Fibroblast of peridontal ligament (primary cell): ENCODE measurements at regions not wholly inside any gene's neighbourhood (a gene's known extent, or its start where the extent isn't known, plus 50 kb on each side); places are given as distances from the start of the nearest gene placed in this dataset.
"Not testable (repeated sequence)": the region's sequence is repeated elsewhere in the genome, so short reads cannot be mapped to it uniquely, and the experiment has no call there.

Experiments
- DNase-seq: peaks from one replicate; pipeline ENCODE4 v3.0.0-alpha.2; 2010; ENCODE audit errors: extremely low read depth

DNA sequence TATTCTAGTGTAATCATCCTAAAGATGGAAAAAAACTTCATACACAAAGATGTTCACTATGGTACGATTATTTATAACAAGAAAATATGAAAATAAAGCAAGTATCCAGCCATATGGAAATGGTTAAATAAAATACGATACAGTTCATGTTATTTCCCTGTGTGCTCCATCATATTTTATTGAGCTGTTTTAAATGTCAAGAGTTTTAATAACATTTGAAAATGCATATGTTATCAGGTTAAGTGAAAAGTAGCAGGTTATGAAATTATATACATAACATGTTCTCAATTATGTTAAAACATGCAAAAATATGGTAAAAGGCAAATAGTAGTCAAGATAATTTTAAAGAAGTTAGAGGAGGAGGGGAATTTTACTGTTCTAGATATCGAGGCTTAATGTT is 192.0 kb downstream of the HNRNPD start:
- no peak for DNase-seq

- no peak for DNase-seq
These were observed 201.6 kb downstream of the HNRNPD start for GRCh38 chr4:82172186-82172585.

DNA sequence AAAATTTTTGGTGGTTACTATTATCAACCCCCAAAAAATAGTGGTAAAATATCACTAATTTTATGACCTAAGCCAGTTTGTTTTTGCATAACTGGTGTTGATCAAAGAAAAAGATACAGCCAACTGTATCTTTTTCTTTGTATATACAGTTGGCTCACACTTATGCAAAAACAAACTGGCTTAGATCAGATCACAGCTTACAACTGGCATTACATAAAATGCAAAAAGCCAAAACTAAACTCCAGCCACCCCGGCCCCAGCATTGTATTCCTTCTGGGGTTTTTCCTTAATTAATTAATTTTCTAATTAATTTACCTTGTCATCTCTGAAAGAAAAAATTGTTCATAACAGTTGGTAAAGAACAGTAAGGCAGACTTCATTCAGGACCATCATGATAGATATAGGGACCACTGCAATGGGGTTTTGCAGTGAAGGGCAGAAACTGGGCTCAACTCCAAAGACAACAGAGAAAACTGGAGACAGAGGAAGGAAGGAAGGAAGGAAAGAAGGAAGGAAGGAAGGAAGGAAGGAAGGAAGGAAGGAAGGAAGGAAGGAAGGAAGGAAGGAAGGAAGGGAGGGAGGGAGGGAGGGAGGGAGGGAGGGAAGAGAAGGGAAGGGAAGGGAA is 202.1 kb downstream of the HNRNPD start:
- no peak for DNase-seq

DNA sequence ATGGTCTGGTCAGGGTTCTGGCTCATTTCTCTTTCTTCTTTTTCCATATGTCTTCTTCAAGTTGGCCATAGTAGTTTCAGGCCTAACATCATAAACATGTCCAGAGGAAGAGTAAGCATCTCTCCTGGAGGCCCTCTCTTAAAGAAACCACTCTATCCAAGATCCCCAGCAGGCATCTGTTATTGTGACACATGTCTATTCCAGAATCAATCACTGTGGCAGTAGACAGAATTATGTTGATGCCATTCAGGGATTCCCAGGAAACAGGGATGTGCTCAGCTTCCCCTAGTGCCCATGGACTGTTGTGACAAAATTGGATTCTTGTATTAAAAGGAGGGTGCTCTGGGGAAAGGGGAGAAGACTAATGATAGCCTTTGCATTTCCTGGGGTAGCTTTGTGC is 224.0 kb downstream of the HNRNPD start:
- DNase-seq = no peak

GRCh38 chr4:82145850-82146249 is 227.9 kb downstream of the HNRNPD start:
- no peak for DNase-seq

GRCh38 chr4:82140422-82140821 is 233.4 kb downstream of the HNRNPD start:
- DNase-seq = no peak

GRCh38 chr4:82139287-82139686 is 234.5 kb downstream of the HNRNPD start:
- no peak for DNase-seq

GRCh38 chr4:82138374-82138773 is 235.4 kb downstream of the HNRNPD start:
- no peak for DNase-seq

- DNase-seq = no peak
These were observed 237.5 kb downstream of the HNRNPD start for GRCh38 chr4:82136161-82136801.

- no peak for DNase-seq
These were observed 245.4 kb downstream of the HNRNPD start for GRCh38 chr4:82128355-82128754.

DNA sequence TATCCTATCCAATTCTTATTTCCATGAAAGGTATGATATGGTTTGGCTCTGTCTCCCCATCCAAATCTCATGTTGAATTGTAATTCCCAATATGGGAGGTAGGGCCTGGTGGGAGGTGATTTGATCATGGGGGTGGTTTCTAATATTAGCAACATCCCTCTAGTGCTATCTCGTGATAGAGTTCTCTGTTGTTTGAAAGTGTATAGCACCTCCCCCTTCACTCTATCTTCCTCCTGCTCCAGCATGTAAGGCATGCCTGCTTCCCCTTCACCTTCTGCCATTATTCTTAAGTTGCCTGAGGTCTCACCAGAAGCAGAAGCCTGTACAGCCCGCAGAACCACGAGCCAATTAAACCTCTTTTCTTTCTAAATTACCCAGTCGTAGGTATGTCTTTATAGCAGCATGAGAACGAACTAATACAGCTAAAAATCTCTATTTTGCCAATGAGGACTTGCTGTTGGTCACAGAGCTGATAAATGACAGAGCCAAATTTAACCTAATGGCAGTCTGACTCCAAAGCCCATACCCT is 247.2 kb downstream of the HNRNPD start:
- no peak for DNase-seq

DNA sequence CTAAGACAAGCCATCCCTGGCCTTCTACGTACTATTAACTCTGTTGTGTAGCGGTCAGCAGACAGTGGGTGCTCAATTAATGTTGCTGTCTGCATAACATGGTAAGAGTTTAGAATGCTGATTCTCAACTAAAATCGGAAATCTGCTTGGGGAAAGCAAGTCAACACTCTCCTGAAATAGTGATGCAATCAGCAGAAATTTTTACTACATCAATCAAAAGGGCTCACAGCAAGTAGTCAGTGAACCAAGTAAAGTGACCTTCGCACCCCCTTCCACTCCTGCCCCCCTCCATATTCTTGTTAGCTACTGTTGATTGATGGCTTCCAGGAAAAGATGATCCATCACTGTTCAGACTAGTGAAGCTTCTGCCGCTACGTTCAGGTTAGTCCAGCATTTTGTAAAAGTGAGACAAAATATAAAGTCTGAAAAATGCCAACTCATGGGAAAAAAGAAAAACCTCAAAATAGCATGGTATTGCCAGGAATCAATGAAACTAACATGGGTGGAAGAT is 247.9 kb downstream of the HNRNPD start:
- DNase-seq = no peak

DNA sequence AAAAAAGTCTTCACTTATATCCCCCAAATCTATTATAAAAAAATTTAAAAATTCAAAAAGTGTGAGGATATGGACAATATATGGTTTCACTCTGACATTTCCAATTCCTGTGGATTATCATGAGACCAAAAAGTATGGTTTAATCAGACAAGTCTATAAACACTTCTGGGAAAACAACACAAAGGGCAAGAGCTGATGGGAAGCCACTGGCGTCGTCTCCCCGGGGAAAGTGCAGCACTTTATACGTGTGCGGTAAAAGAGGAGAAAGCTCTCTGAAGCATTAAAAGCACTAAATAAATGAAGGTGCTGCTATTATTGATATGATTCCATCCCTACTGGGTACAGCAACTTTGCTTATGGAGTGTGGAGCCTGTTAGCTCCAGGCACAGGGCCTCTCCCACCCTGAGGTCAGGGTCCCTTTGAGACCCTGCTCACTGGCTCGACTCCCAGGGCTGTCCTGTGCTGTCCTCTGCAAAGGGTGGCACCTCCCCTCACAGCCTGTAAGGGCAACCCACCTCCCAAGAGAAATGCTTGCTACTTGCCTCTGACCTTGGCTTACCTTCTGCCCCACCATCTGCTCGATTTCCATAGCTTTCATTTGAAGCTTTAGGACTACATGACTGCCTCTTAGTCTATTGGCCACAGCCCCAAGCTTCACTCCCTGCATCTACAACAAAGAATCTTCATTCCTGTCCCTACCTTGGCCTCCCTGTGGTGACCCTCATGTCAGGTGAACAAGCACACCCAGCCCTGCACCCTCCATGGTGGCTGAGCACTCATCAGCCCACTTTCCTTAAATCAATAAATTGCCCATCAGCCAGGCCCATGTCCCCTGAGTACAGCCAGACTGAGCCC is 248.6 kb downstream of the HNRNPD start:
- DNase-seq = no peak

DNA sequence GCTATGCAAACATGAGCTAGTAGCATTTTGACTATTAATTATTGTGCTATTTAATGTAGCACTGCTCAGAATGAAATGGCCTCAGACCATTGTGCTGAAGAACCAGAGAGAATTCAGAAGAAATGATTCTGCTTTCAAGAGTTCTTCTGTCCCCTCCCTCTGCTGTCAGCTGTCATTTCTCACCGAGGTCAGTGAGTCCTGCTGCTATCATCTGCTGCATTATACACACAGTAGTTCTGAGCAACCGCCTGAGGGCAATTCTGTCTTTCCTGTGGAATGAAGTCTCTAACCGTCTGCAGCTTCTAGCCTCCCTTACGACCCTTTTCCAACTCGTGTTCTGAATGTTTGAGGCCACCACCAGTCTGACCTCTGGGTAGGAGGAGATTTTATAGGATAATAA is 249.4 kb downstream of the HNRNPD start:
- DNase-seq = no peak

DNA sequence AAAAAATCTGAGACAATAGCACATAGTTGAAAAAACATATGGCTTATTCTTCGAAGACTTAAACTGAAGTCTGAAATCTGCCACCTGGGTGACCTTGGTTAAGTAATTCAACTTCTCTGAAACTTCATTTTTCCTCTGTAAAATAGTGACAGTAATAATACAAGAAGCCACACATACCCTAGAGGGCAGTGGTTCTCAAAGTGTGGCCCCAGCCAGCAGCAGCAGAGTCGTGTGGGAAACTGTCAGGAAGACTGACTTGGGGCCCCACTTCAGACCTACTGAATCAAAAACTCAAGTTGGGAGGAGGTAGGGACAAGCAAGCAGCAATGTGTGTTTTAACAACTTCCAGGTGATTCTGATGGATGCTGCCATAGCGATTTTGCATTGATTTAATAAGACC is 249.9 kb downstream of the HNRNPD start:
- no peak for DNase-seq

DNA sequence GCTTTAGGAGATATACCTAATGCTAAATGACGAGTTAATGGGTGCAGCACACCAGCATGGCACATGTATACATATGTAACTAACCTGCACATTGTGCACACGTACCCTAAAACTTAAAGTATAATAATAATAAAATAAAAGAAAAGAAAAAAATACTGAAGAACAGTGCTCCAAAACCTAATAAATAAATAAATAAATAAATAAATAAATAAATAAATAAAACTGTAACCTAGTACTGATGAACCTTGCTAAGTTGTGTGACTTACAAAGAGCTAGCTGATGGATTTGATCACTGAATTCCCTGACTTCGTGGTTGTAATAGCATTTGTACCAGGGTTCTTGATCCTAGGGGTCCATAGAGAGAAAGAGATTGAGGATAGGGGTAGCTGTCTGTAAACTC is 258.6 kb downstream of the HNRNPD start:
- not testable (repeated sequence) for DNase-seq

DNA sequence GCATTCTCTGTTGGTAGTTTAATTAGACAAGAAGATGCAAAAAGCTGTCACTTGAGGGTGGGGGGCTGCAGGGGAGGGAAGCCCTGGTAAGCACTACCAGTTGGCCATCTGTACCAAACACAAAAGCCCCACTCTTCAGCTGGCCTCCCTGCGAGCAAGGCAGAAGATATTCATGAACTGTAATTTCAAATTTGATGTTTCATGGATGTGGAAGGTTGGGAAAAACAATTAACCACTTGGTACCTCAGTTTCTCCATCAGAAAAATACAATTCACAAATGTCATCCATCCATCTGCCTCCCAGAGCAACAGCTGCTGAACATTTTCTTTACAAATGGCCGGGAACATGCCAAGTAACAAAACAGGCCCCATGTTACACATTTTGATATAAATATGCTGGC is 265.3 kb downstream of the HNRNPD start:
- no peak for DNase-seq

DNA sequence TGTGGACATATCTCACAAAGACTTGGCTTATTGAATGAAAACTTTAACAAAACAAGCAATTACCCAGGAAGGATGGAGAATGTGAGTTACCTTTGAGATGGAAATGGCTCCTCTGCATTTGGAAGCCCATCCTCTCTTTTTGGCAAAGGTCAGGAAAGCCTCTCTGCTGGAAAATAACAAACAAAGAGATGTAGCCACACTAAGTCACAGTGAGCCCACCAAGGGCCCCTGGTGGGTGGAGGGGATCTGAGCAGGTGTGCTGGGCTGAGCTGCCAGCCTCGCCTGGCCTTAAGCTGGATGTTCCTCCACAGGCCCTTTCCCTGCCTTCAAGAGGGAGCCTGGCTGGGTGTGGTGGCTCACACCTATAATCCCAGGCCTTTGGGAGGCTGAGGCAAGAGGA is 269.2 kb downstream of the HNRNPD start:
- no peak for DNase-seq

GRCh38 chr4:82099928-82100579 is 273.7 kb downstream of the HNRNPD start:
- DNase-seq = no peak

DNA sequence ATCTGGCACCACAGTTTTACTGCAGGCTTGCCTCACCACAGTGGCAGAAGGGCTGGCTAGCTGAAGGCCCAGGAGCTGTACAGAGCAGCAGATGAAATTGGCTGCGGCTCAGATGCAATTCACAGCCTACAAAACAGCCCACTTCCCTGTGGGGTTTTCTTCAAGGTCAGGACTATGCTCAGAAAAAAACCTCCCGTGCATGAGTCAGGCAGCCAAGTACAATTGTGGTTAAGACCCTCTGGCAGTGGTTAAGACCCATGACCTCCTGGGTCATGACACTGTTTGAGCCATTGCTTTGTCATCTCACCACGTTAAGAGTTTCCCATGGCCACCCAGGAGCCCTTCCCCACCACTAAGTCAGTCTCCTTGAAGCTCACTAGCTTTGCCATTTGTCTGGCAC is 276.3 kb downstream of the HNRNPD start:
- DNase-seq = no peak

GRCh38 chr4:82090717-82091116 is 283.1 kb downstream of the HNRNPD start:
- no peak for DNase-seq

GRCh38 chr4:82084747-82085146 is 289.0 kb downstream of the HNRNPD start:
- DNase-seq = no peak
